Parathyroid adenoma (tissue), 2 donors: ENCODE measurements at regions not wholly inside any gene's neighbourhood (a gene's known extent, or its start where the extent isn't known, plus 50 kb on each side); places are given as distances from the start of the nearest gene placed in this dataset.
"Not testable (repeated sequence)": the region's sequence is repeated elsewhere in the genome, so short reads cannot be mapped to it uniquely, and the experiment has no call there.

Experiments
- H2AFZ ChIP-seq: fragments of 300-600 bp; sonication (generic); one replicate; pipeline ENCODE4 v1.7.0; 2017; ENCODE audit warnings: antibody characterized with exemption, mild to moderate bottlenecking
- H3K27ac ChIP-seq: fragments of 300-600 bp; sonication (generic); one replicate; pipeline ENCODE4 v1.7.0; 2017
- H3K27me3 ChIP-seq: fragments of 300-600 bp; sonication (generic); one replicate; pipeline ENCODE4 v1.7.0; 2017; ENCODE audit warnings: low read length; ENCODE audit not compliant: control insufficient read depth, insufficient read depth
- H3K36me3 ChIP-seq: fragments of 300-600 bp; sonication (generic); one replicate; pipeline ENCODE4 v1.7.0; 2017; ENCODE audit warnings: low read length; ENCODE audit not compliant: control insufficient read depth, insufficient read depth
- H3K4me1 ChIP-seq: fragments of 300-600 bp; sonication (generic); one replicate; pipeline ENCODE4 v1.7.0; 2017; ENCODE audit warnings: control low read depth
- H3K4me2 ChIP-seq: fragments of 300-600 bp; sonication (generic); one replicate; pipeline ENCODE4 v1.7.0; 2017; ENCODE audit warnings: low read length
- H3K4me3 ChIP-seq: fragments of 300-600 bp; sonication (generic); one replicate; pipeline ENCODE4 v1.7.0; 2017; ENCODE audit warnings: low read depth, low read length
- H3K79me2 ChIP-seq: fragments of 300-600 bp; sonication (generic); one replicate; pipeline ENCODE4 v1.7.0; 2017; ENCODE audit warnings: control low read depth
- H3K9ac ChIP-seq: fragments of 300-600 bp; sonication (generic); one replicate; pipeline ENCODE4 v1.7.0; 2017; ENCODE audit warnings: mild to moderate bottlenecking
- H3K9me3 ChIP-seq: fragments of 300-600 bp; sonication (generic); one replicate; pipeline ENCODE4 v1.7.0; 2017; ENCODE audit warnings: low read length; ENCODE audit not compliant: control insufficient read depth
- CTCF ChIP-seq: fragments of 300-600 bp; sonication (generic); IDR thresholded peaks from one replicate; pipeline ENCODE4 v1.7.0; 2017; ENCODE audit warnings: antibody characterized with exemption, mild to moderate bottlenecking
- donor health status: primary hyperparathyroidism.

- not testable (repeated sequence) for H3K4me3 ChIP-seq, H3K27ac ChIP-seq, H3K9me3 ChIP-seq, H3K79me2 ChIP-seq, H3K27me3 ChIP-seq, H2AFZ ChIP-seq, H3K9ac ChIP-seq, H3K4me1 ChIP-seq, H3K36me3 ChIP-seq, H3K4me2 ChIP-seq
Measured at GRCh38 chr14:105681606-105682185, 155.3 kb downstream of the TMEM121 start.

- not testable (repeated sequence) for H3K36me3 ChIP-seq, H3K4me3 ChIP-seq, H3K9ac ChIP-seq, H3K9me3 ChIP-seq, H3K27ac ChIP-seq, H3K4me1 ChIP-seq, H2AFZ ChIP-seq, H3K4me2 ChIP-seq, H3K79me2 ChIP-seq, H3K27me3 ChIP-seq
Measured at GRCh38 chr14:105682442-105682841, 156.1 kb downstream of the TMEM121 start.

- Histone ChIP-seq H3K27me3 (no peaks in the 10 kb centered on the region), H3K4me1 (no peaks in the 10 kb centered on the region), H3K4me2 (no peak overlapping the region), H3K36me3 (no peaks in the 10 kb centered on the region), H3K9me3 (no peaks in the 10 kb centered on the region), H3K79me2 (no peaks in the 10 kb centered on the region), H3K27ac (no peak overlapping the region), H3K4me3 (no peak overlapping the region), H2AFZ (no peak overlapping the region), H3K9ac (no peak overlapping the region)
- TF ChIP-seq CTCF, result no peak
Measured at GRCh38 chr14:105682956-105683570, 156.7 kb downstream of the TMEM121 start.

- not testable (repeated sequence) for H3K9me3 ChIP-seq, H3K36me3 ChIP-seq
Measured at GRCh38 chr14:105684056-105684455, 157.7 kb downstream of the TMEM121 start.

GRCh38 chr14:105684597-105684996 lies 158.2 kb downstream of the TMEM121 start:
- not testable (repeated sequence) for H3K36me3 ChIP-seq, H3K9me3 ChIP-seq, H3K27ac ChIP-seq, H3K4me1 ChIP-seq, H3K4me3 ChIP-seq, H2AFZ ChIP-seq, H3K27me3 ChIP-seq, H3K4me2 ChIP-seq, H3K9ac ChIP-seq, H3K79me2 ChIP-seq

More at GRCh38 chr14:105684056-105684455, 157.7 kb downstream of the TMEM121 start:
- H3K79me2 ChIP-seq, H3K4me2 ChIP-seq, H3K27ac ChIP-seq, H3K4me1 ChIP-seq, H3K9ac ChIP-seq, H3K27me3 ChIP-seq, H2AFZ ChIP-seq, H3K4me3 ChIP-seq: not testable (repeated sequence)

GRCh38 chr14:105685003-105685402 lies 158.6 kb downstream of the TMEM121 start:
- Histone ChIP-seq H2AFZ (no peak overlapping the region), H3K4me1 (no peaks in the 10 kb centered on the region), H3K9me3 (no peaks in the 10 kb centered on the region), H3K4me3 (no peak overlapping the region), H3K27me3 (no peaks in the 10 kb centered on the region), H3K9ac (no peak overlapping the region), H3K79me2 (no peaks in the 10 kb centered on the region), H3K36me3 (no peaks in the 10 kb centered on the region), H3K4me2 (no peak overlapping the region), H3K27ac (no peak overlapping the region)
- TF ChIP-seq CTCF, result no peak

GRCh38 chr14:105685605-105686004 lies 159.2 kb downstream of the TMEM121 start:
- not testable (repeated sequence) for H2AFZ ChIP-seq, H3K4me2 ChIP-seq, H3K9me3 ChIP-seq, H3K36me3 ChIP-seq, H3K9ac ChIP-seq, H3K27me3 ChIP-seq, H3K79me2 ChIP-seq, H3K4me3 ChIP-seq, H3K27ac ChIP-seq, H3K4me1 ChIP-seq

- H3K4me3 ChIP-seq, H2AFZ ChIP-seq, H3K27ac ChIP-seq, H3K36me3 ChIP-seq, H3K9me3 ChIP-seq, H3K27me3 ChIP-seq, H3K79me2 ChIP-seq, H3K9ac ChIP-seq, H3K4me1 ChIP-seq, H3K4me2 ChIP-seq: not testable (repeated sequence)
Measured at GRCh38 chr14:105686050-105686449, 159.7 kb downstream of the TMEM121 start.

GRCh38 chr14:105686462-105687170 lies 160.2 kb downstream of the TMEM121 start:
- H3K79me2 ChIP-seq, H3K9ac ChIP-seq, H3K4me2 ChIP-seq, H3K4me3 ChIP-seq, H3K4me1 ChIP-seq, H3K27ac ChIP-seq, H3K27me3 ChIP-seq, H3K36me3 ChIP-seq, H2AFZ ChIP-seq, H3K9me3 ChIP-seq: not testable (repeated sequence)
